Heart right ventricle (tissue), 16 donors: ENCODE measurements at regions not wholly inside any gene's neighbourhood (a gene's known extent, or its start where the extent isn't known, plus 50 kb on each side); places are given as distances from the start of the nearest gene placed in this dataset.
A peak's percentile ranks its signal among the peaks of the same experiment; 100 is the strongest.
"Not testable (repeated sequence)": the region's sequence is repeated elsewhere in the genome, so short reads cannot be mapped to it uniquely, and the experiment has no call there.

Source experiments
- ATAC-seq, 8 donors: fragments of 200-7000 bp; cut with Tn5 transposase; one replicate each; pipeline ENCODE4 v1.9.1; 2020; ENCODE audit warnings: mild to moderate bottlenecking in 8 of 8, moderate library complexity in 8 of 8, moderate number of reproducible peaks in 1 of 8
- DNase-seq, 2 donors: peaks; one replicate each; pipeline ENCODE4 v3.0.0-alpha.2; 2020
- H3K27ac ChIP-seq, 10 donors: fragments of 200-600 bp; sonication (generic) in 2 of 10; one replicate each; pipeline versions ENCODE4 v1.5.0 to v1.8.0; 2020 to 2022; ENCODE audit warnings: mild to moderate bottlenecking in 3 of 10
- H3K27me3 ChIP-seq, 7 donors: fragments of 200-600 bp; one replicate each; pipeline ENCODE4 v1.8.0; 2021 to 2022; ENCODE audit warnings: mild to moderate bottlenecking in 2 of 7
- H3K36me3 ChIP-seq, 9 donors: fragments of 200-600 bp; sonication (generic) in 1 of 9; one replicate each; pipeline versions ENCODE4 v1.5.0 to v1.8.0; 2020 to 2022; ENCODE audit warnings: mild to moderate bottlenecking in 2 of 9
- H3K4me1 ChIP-seq, 9 donors: fragments of 200-600 bp; sonication (generic) in 1 of 9; one replicate each; pipeline versions ENCODE4 v1.5.0 to v1.8.0; 2020 to 2022; ENCODE audit warnings: mild to moderate bottlenecking in 4 of 9
- H3K4me3 ChIP-seq, 10 donors: fragments of 200-600 bp; sonication (generic) in 2 of 10; one replicate each; pipeline versions ENCODE4 v1.5.0 to v1.8.0; 2020 to 2022; ENCODE audit warnings: mild to moderate bottlenecking in 7 of 10, moderate library complexity in 2 of 10
- H3K9me3 ChIP-seq, 11 donors: fragments of 200-600 bp in 10 of 11; sonication (generic) in 2 of 11; one replicate each; pipeline versions ENCODE4 v1.5.0 to v1.8.0; 2013 to 2022; ENCODE audit warnings: mild to moderate bottlenecking in 2 of 11, control low read depth in 1 of 11, moderate library complexity in 1 of 11
- WGBS, 2 donors: extraction: QIAGEN DNeasy Blood & Tissue Kit; methylation state at CpG; one replicate each; pipeline ENCODE4 v1.1.7; 2013; ENCODE audit warnings: inconsistent platforms in 1 of 2; 5-methylcytosine and 5-hydroxymethylcytosine counted together
- intact Hi-C, 10 donors: fragments of 100-400 bp; cut with DNase I; formaldehyde crosslinking; loops; one replicate each; pipeline versions ENCODE4 v1.11.1 to v1.14.2; 2022
- TF ChIP-seq, protein P1 (sequence below), 9 donors: fragments of 200-600 bp; sonication (generic) in 2 of 9; IDR thresholded peaks; one replicate each; pipeline versions ENCODE4 v1.5.0 to v1.8.0; 2021 to 2022; ENCODE audit warnings: antibody characterized with exemption in 9 of 9, mild to moderate bottlenecking in 5 of 9, moderate library complexity in 1 of 9
- donor health status: Arrhythmogenic right ventricular cardiomyopathy.
- donor health status: ischemic (EF 13 %, LVEDD 7.1; RV severe dilation, severe dysfunction).
- donor health status: healthy with polysubstance abuse.
- donor health status: DM: no; HTN: yes; CAD: no.
- donor health status: DM: no; HTN: no; CAD: no.
- donor health status: ischemic (EF 25% LVEDD 6.9; RV normal size, moderate dysfunction).
- donor health status: ischemic (EF 25% LVEDD 5.7; RV mildly dilated, moderate dysfunction).
- donor health status: healthy.
- donor health status: DM: yes; HTN: yes; CAD: no.
- donor health status: Ischemic cardiomyopathy.
- donor health status: ischemic (EF 35%, LVEDD 5.7; RV mildly dilated, moderate dysfunction).
- donor health status: nonischemic (EF 11% LVEDD 7.7; RV severe dilation, severe dysfunction).
- donor health status: DM: yes; HTN: yes; CAD: no.
- donor health status: PGD.
- donor health status: ischemic (EF 29% LVEDD 5.4; RV normal size, mild dysfunction).
- donor health status: nonischemic (EF 23%, LVEDD 6.1; RV moderate dilation, normal function).

DNA sequence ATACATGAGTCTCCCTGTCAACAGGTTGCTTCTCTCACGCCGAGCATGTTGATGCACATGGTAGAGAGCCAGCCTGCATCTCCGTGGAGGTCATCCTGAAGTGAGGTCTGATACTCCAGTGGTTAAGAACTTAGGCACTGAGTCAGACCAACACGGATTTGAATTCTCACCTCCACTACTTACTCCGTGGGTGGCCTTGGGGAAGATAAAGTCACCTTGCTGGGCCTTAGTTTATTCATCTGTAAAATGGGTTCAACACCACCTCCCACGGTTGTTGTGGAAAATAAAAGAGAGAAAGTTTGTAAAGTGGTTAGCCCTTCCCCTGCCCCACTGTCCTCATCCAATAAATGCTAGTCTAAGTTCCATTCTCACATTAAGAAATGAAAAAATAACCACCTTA, 408.9 kb downstream of the MED13L start:
- Histone ChIP-seq H3K27ac (no peak overlapping the region), H3K27me3 (peaks cover 0 to 21% (median 0%) of the 10 kb centered on the region in 7 donors), H3K4me3 (no peak overlapping the region), H3K36me3 (no peaks in the 10 kb centered on the region), H3K4me1 (peaks cover 0 to 22% (median 3%) of the 10 kb centered on the region in 9 donors), H3K9me3 (no peaks in the 10 kb centered on the region)
- WGBS, 2 donors = 74 to 77% methylated on average over 6 of the region's 6 CpGs
- DNase-seq (no peak), ATAC-seq (no peak)
- intact Hi-C loops = no loop called here
- TF ChIP-seq, protein P1, sequence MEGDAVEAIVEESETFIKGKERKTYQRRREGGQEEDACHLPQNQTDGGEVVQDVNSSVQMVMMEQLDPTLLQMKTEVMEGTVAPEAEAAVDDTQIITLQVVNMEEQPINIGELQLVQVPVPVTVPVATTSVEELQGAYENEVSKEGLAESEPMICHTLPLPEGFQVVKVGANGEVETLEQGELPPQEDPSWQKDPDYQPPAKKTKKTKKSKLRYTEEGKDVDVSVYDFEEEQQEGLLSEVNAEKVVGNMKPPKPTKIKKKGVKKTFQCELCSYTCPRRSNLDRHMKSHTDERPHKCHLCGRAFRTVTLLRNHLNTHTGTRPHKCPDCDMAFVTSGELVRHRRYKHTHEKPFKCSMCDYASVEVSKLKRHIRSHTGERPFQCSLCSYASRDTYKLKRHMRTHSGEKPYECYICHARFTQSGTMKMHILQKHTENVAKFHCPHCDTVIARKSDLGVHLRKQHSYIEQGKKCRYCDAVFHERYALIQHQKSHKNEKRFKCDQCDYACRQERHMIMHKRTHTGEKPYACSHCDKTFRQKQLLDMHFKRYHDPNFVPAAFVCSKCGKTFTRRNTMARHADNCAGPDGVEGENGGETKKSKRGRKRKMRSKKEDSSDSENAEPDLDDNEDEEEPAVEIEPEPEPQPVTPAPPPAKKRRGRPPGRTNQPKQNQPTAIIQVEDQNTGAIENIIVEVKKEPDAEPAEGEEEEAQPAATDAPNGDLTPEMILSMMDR (IDR thresholded peaks at IDR 0.05) = no peak

DNA sequence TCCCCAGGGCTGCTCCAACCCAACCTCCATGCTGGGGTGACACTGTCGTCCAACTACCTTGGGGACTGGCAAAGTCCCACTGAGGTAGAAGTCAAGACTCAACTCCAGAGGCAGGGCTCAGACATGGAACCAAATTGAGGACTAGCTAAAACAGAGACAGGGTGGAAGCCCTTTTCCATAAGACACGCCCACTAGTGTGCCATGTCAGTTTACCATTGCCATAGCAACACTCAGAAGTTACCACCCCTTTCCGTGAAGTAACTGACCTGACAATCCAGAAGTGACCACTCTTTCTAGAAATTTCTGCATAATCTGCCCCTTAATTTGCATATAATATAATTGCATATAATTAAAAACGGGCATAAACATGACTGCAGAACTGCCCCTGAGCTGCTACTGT, 409.6 kb downstream of the MED13L start:
- Histone ChIP-seq H3K36me3 (no peaks in the 10 kb centered on the region), H3K4me1 (peaks cover 0 to 22% (median 3%) of the 10 kb centered on the region in 9 donors), H3K27me3 (peaks cover 0 to 14% (median 0%) of the 10 kb centered on the region in 7 donors), H3K4me3 (no peak overlapping the region), H3K27ac (no peak overlapping the region), H3K9me3 (no peaks in the 10 kb centered on the region)
- DNase-seq (no peak), ATAC-seq (no peak)
- 78 to 89% methylated on average over 4 of the region's 4 CpGs for WGBS, 2 donors
- TF ChIP-seq, protein P1 (IDR thresholded peaks at IDR 0.05) = no peak
- intact Hi-C loops = no loop called here

DNA sequence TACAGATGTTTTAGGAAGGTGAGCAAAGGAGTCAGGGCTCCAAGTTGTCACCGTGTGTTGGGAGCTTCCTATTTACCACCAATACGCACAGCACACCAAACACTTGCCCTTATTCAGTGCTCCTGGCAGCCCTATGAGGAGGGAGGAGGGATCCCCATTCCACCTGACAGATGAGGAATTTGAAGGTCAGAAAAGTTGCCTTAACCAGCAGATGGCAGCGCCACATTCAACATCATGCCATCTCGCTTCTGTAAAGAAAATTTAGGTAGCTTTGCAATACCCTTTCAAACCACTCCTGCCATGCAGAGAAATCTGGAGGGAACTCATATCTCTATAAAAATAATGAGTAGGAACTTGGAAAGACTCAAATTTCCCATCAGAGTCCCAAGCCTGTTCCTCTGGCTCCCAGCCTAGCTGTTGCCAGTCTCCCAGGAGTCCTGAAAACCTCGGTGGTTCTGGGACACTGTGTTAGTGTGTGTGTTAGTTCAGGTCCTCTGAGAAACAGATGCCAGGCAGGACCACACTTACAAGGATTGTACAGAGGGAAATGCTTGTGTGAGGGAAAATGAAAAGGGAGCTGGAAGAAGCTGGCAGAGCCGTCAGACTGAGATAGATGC, 410.5 kb downstream of the MED13L start:
- no peak overlapping the region for H3K27ac ChIP-seq

DNA sequence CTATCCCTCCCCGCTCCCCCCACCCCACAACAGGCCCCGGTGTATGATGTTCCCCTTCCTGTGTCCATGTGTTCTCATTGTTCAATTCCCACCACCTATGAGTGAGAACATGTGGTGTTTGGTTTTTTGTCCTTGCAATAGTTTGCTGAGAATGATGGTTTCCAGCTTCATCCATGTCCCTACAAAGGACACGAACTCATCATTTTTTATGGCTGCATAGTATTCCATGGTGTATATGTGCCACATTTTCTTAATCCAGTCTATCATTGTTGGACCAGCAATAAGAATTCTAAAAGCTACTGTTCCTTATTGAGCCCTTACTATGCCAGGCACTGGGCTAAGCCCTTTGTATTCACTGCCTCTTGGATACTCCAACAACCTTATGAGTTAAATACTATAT, 411.2 kb downstream of the MED13L start:
- WGBS, 2 donors = 86 to 90% methylated on average over 2 to 3 of the region's 3 CpGs
- H3K27ac ChIP-seq, H3K4me3 ChIP-seq, H3K36me3 ChIP-seq, H3K27me3 ChIP-seq, H3K9me3 ChIP-seq, DNase-seq, intact Hi-C loops, ATAC-seq: not testable (repeated sequence)
- peaks cover 0 to 20% (median 3%) of the 10 kb centered on the region in 9 donors for H3K4me1 ChIP-seq

More for the DNA sequence above, 410.5 kb downstream of the MED13L start:
- 65 to 72% methylated on average over 6 of the region's 6 CpGs for WGBS, 2 donors
- TF ChIP-seq, protein P1 (IDR thresholded peaks at IDR 0.05) = peak in 3 of 9 donors; percentile 7 to 42 (median 23)
- peaks cover 0 to 22% (median 3%) of the 10 kb centered on the region in 9 donors for H3K4me1 ChIP-seq
- no peaks in the 10 kb centered on the region for H3K36me3 ChIP-seq
- intact Hi-C loops = no loop called here
- ATAC-seq (no peak), DNase-seq (no peak)
- no peak overlapping the region for H3K4me3 ChIP-seq
- H3K9me3 ChIP-seq = no peaks in the 10 kb centered on the region
- H3K27me3 ChIP-seq = peaks cover 0 to 6% (median 0%) of the 10 kb centered on the region in 7 donors

DNA sequence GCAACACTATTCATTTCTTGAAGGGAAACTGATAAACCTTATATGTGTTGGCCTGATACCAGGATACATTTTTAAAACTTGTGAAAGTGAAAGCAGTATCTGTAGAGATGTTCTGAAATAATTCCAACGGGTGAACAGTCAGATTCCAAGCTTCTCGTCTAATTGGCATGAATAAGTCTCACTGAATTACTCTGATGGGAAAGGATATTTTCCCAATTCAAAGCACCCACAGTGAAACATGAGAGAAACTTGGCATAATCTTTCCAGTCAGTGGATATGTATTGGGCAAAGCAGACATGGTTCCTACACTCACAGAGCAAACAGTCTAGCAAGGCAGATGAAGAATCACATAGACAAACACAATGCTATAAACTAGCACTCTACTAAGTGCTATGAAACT, 413.1 kb downstream of the MED13L start:
- H3K27ac ChIP-seq = no peak overlapping the region
- WGBS, 2 donors = 27 to 28% methylated on average over 2 of the region's 2 CpGs
- H3K4me3 ChIP-seq = no peak overlapping the region
- peaks cover 0 to 6% (median 0%) of the 10 kb centered on the region in 7 donors for H3K27me3 ChIP-seq
- peaks cover 0 to 5% (median 0%) of the 10 kb centered on the region in 9 donors for H3K4me1 ChIP-seq
- intact Hi-C loops = loop anchor here in 1 of 10 donors (2.0 kb wide), 1 partner anchor 42 kb away; no protein-coding TSS in a partner anchor
- ATAC-seq (no peak), DNase-seq (no peak)
- TF ChIP-seq, protein P1 (IDR thresholded peaks at IDR 0.05) = no peak
- no peaks in the 10 kb centered on the region for H3K36me3 ChIP-seq
- H3K9me3 ChIP-seq = no peaks in the 10 kb centered on the region
